ENCODE measurements at regions not wholly inside any gene's neighbourhood (a gene's known extent, or its start where the extent isn't known, plus 50 kb on each side); places are given as distances from the start of the nearest gene placed in this dataset.
"Not testable (repeated sequence)": the region's sequence is repeated elsewhere in the genome, so short reads cannot be mapped to it uniquely, and the experiment has no call there.

- no peak for DNase-seq
Observed at GRCh38 chr20:29763821-29764511, 1493.5 kb upstream of the DEFB115 start.

DNA sequence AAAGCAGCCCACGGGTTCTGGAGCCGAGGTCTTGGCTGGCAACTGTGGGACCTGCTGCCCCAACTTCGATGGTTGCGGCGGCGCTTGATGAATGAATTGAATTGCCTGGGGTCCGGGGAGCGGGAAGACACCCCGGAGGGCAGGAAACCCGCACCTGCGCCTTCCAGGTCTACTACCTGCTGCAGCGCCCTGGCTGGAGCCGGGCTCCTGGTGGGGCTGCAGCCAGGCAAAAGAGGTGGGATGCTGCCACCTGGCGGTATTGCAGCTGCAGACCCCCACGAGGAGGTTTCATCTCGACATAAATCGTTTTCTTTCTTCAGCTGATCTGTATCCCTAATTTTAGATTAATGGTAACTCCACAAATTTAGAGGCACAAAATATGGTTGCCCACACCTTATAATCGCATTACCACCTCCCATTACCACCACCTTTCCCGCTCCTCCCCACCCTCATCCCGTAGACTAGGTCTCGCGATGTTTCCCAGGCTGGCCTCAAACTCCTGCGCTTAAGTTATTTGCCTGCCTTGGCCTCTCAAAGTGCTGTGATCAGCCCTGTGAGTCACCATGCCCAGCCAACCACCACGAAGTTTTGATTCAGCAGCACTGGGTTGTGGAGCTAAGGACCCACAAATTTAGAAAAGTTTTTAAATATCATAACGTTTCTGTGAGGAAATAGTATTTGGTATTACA is 1492.4 kb upstream of the DEFB115 start:
- not testable (repeated sequence) for DNase-seq

- DNase-seq, result not testable (repeated sequence)
Observed at GRCh38 chr20:29778033-29778432, 1479.4 kb upstream of the DEFB115 start.

DNA sequence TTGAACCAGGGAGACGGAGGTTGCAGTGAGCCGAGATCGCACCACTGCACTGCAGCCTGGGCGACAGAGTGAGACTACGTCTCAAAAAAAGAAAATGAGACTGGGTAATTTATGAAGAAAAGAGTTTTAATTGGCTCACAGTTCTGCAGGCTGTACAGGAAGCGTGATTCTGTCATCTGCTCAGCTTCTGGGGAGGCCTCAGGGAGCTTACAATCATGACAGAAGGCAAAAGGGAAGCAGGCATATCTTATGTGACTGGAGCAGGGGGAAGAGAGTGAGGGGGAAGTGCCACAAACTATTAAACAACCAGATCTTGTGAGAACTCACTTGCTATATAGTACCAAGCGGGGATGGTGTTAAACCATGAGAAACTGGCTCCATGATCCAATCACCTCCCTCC is 1476.2 kb upstream of the DEFB115 start:
- not testable (repeated sequence) for DNase-seq

GRCh38 chr20:29781891-29782290 is 1475.6 kb upstream of the DEFB115 start:
- not testable (repeated sequence) for DNase-seq

GRCh38 chr20:29787456-29787855 is 1470.0 kb upstream of the DEFB115 start:
- DNase-seq, result not testable (repeated sequence)

DNA sequence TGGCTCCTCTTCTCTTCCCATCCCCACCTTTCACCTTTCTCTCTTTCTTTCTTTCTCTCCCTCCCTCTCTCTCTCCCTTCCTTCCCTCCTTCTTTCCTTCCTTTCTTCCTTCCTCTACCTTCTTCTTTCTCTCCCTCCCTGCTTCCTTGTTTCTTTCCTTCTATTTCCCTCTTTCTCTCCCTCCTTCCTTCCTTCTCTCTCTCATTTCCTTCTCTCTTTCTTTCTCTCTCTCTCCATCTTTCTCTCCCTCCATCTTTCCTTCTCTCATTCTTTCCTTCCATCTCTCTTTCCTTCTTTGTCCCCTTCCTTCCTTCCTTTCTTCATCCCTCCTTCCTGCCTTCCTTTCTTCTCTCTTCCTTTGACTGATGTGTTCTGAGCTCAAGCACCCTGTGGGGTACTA is 1467.0 kb upstream of the DEFB115 start:
- DNase-seq, result no peak

DNA sequence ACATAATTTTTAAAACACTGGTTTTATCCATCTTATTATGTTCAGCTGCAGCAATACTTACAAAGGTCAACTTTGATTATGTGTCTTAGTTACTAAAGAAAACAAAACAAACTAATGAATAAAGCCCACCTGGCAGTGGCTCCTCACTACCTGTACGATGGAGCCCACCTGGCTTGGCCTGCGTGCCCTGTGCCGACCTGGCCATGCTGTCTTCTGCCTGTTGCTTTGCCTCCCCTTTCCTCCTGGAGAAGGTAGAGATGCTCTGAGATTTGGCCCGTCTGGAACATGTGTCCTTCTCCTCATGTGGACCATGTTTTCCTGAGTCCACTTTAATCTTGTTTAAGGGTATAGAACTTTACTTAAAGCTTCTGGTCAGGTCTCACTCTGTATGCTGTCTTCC is 1426.0 kb upstream of the DEFB115 start:
- not testable (repeated sequence) for DNase-seq

- not testable (repeated sequence) for DNase-seq
Observed at GRCh38 chr20:29868014-29868413, 1389.5 kb upstream of the DEFB115 start.

GRCh38 chr20:29868688-29869087 is 1388.8 kb upstream of the DEFB115 start:
- not testable (repeated sequence) for DNase-seq

DNA sequence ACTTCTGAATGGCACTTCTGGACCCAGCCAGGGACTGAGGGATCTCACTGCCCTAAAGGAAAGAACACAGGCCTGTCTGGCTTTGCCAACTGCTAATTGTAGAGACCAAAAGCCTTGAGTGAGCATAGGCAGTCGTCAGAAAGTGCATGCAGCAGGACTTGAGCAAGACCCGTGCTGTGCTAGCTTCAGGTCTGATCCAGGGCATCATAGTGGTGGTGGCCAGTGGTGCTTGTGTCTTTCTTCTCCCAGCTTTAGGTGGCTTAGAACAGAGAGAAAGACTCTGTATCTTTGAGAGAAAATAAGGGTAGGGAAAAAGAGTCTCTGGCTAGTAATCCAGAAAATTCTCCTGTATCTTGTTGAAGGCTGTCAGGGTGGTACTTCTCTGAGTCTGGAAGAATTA is 1385.6 kb upstream of the DEFB115 start:
- not testable (repeated sequence) for DNase-seq

DNA sequence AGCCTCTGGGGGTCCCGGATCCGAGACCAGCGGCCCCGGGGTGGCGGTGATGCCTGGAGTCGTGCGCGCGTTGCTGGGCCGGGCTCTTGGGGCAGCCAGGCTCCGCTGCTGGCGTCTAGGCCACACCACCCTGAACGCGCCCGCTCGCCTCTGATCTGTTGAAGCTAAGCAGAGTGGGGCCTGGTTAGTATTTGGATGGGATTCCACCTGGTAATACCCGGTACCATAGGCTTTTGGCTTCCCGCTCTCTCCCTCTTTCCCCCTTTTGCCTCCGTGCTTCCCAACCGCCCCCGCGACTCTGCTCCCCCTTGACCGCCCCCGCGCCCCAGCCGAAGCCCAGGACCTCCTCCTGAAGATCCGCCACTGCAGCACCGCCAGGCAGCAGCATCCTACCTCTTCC is 1383.5 kb upstream of the DEFB115 start:
- no peak for DNase-seq

GRCh38 chr20:29874476-29875202 is 1382.8 kb upstream of the DEFB115 start:
- DNase-seq, result no peak

GRCh38 chr20:29875321-29876083 is 1382.0 kb upstream of the DEFB115 start:
- not testable (repeated sequence) for DNase-seq

DNA sequence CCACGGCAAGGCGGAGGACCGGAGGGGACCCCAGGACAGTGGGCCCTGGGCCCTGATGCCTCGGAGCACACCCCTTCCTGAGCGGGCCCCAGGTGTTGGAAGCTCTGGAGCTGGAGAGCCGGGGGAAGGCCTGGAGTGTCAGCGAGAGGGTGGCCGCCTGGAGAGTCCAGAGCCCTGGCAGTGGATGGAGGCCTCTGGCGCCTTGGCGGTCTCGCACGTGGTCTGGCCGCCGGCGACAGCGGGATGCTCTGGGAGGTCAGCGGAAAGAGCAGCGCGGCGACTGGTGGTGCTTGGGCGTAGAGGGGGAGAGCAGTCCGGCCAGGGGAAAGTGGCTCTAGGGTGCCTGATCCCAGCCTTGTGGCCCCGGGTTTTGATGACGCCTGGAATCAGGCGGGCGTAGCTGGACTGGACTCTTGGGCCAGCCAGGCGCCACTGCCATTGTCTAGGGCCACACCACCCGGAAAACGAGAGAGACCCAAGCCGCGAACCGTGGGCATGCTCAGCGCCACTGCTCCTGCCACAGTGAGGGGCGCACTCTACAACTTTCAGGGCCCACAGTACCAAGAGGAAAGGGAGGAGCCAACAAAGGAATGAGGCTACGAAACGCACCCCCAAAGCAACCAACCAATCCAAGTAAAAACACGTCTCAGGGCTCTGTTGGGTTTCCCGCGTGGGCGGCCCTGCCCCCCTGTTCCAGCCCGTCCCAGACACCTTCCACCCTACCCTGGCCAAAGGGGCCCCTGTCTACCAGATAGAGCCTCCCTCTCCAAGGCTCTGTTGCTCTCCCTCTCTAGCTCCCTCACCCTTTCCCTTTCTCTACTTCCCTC is 1381.2 kb upstream of the DEFB115 start:
- not testable (repeated sequence) for DNase-seq

- no peak for DNase-seq
Observed at GRCh38 chr20:29876911-29877285, 1380.6 kb upstream of the DEFB115 start.

GRCh38 chr20:29877411-29878280 is 1379.8 kb upstream of the DEFB115 start:
- not testable (repeated sequence) for DNase-seq

- no peak for DNase-seq
Observed at GRCh38 chr20:29878281-29878741, 1379.2 kb upstream of the DEFB115 start.

DNA sequence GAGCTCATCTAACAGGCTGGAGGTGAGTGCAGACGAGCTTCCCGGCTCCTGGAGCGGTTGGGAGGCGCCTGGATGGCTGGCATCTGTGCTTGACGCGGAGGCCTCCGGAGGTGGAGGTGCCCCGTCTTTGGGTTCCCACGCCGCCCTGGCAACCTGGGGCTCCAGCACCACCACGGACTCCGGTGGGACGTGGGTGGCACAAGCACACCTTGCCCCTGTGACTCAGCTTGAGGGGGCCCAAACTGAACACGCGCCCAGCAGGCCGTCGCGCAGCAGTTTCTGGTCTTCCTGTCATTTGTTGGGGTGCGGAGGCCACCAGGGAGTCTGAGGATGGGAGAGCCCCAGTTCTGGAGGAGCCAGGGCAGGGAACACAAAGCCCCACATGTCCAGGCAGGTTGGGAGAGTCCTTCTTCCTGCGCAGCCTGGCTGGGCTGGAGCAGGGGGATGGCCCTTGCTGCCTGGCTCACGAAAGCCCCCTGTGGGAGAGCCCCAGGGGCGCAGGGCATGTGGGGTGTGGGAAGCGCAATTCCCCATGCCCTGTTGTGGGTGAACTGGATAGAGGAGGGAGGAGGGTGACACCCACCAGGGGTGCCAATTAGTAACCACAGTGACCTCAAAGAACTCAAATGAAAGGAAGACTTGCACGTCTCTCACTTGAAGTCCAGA is 1378.6 kb upstream of the DEFB115 start:
- peak; percentile 32 for DNase-seq

GRCh38 chr20:29881107-29881506 is 1376.4 kb upstream of the DEFB115 start:
- DNase-seq, result not testable (repeated sequence)

All from CD4-positive, alpha-beta T cell treated with Interleukin-21 for 1 hour (primary cell).